ENCODE measurements at regions not wholly inside any gene's neighbourhood (a gene's known extent, or its start where the extent isn't known, plus 50 kb on each side); places are given as distances from the start of the nearest gene placed in this dataset.

- no peak for TF ChIP-seq EZH2phosphoT487 (IDR thresholded peaks at IDR 0.05; ENCODE audit: low read depth, severe bottlenecking, unreplicated experiment)
- TF ChIP-seq, protein P1, sequence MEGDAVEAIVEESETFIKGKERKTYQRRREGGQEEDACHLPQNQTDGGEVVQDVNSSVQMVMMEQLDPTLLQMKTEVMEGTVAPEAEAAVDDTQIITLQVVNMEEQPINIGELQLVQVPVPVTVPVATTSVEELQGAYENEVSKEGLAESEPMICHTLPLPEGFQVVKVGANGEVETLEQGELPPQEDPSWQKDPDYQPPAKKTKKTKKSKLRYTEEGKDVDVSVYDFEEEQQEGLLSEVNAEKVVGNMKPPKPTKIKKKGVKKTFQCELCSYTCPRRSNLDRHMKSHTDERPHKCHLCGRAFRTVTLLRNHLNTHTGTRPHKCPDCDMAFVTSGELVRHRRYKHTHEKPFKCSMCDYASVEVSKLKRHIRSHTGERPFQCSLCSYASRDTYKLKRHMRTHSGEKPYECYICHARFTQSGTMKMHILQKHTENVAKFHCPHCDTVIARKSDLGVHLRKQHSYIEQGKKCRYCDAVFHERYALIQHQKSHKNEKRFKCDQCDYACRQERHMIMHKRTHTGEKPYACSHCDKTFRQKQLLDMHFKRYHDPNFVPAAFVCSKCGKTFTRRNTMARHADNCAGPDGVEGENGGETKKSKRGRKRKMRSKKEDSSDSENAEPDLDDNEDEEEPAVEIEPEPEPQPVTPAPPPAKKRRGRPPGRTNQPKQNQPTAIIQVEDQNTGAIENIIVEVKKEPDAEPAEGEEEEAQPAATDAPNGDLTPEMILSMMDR (IDR thresholded peaks at IDR 0.05; ENCODE audit: poor library complexity): no peak
Measured at GRCh38 chr16:72549878-72550277, 377.9 kb upstream of the PMFBP1 start.

Measured in hepatocyte (in vitro differentiated cells).